ENCODE measurements at regions not wholly inside any gene's neighbourhood (a gene's known extent, or its start where the extent isn't known, plus 50 kb on each side); places are given as distances from the start of the nearest gene placed in this dataset.

GRCh38 chr10:101282947-101283346 lies 53.7 kb upstream of the LBX1 start (continued):
- TF ChIP-seq ZNF280D (CRISPR knock-in tag; IDR thresholded peaks at IDR 0.05) (no peak), ZNF20 (CRISPR knock-in tag; IDR thresholded peaks at IDR 0.05) (no peak), ZNF30 (CRISPR knock-in tag; IDR thresholded peaks at IDR 0.05) (no peak)

DNA sequence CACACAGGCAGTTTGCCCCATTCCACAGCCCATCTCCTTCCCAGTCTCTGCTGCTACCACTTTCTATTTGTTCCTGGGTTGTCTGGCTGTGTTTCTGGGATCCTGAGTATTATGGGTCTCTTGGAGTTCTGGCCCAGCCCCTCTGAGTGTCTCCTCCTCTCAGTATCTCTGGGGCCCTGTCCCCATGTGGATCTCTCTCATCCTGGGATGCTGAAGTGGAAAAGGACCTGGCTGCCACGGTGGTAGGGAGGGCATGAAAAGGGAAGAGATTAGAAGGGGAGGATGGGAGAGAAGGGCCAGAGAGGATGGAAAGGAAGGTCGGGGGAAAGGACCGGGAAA lies 54.5 kb upstream of the LBX1 start:
- no peak for ATAC-seq
- Histone ChIP-seq H3K4me3 (replicated peaks in 1 of 3; ENCODE audit: insufficient read depth in 1 of 3, low read depth in 2 of 3, low read length in 3 of 3) (no peak overlapping the region), H3K36me3 (replicated peaks in 1 of 2; ENCODE audit: control insufficient read depth in 1 of 2, insufficient read depth in 2 of 2, low read length in 2 of 2) (no peaks in the 10 kb centered on the region), H3K9ac (ENCODE audit: insufficient read depth, low read depth, low read length) (no peak overlapping the region), H3K4me2 (ENCODE audit: low read depth, low read length) (no peak overlapping the region), H3K9me3 (ENCODE audit: low read length) (no peaks in the 10 kb centered on the region), H2AFZ (ENCODE audit: low read length) (no peak overlapping the region), H3K79me2 (ENCODE audit: insufficient read depth, low read length) (no peaks in the 10 kb centered on the region), H3K27me3 (ENCODE audit: control insufficient read depth in 1 of 2, insufficient read depth in 2 of 2, low read length in 2 of 2) (peaks cover 13 to 57% of the 10 kb centered on the region in 2 experiments; a peak in 4 of 5 replicates), H3K4me1 (ENCODE audit: insufficient read depth, low read length) (peaks cover 7% of the 10 kb centered on the region), H3K27ac (ENCODE audit: extremely low read length, insufficient read depth, low read length) (no peak overlapping the region), H4K20me1 (ENCODE audit: insufficient read depth, low read length) (no peaks in the 10 kb centered on the region)
- 7% methylated on average over 3 of the region's 3 CpGs for WGBS (ENCODE audit: low lambda C conversion rate)
- in situ Hi-C loops (cut with HindIII; ENCODE audit: extremely low pct_ligation_motif_present, low pct_unique_long_range_greater_than_20kb) (no loop called here), intact Hi-C loops (cut with micrococcal nuclease; ENCODE audit: unreplicated experiment) (no loop called here)
- no peak for DNase-seq (ENCODE audit: low spot score)
- FAIRE-seq: no peak
- CTCF ChIA-PET (ENCODE audit: low intra/inter-chr PET ratio, low total read pairs): no interaction called here
- POLR2A ChIA-PET: no interaction called here
- TF ChIP-seq RFX3 (CRISPR knock-in tag; IDR thresholded peaks at IDR 0.05): no peak
- TF ChIP-seq FOXK2 (IDR thresholded peaks at IDR 0.05): no peak
- no peak for TF ChIP-seq PAF1 (CRISPR knock-in tag; IDR thresholded peaks at IDR 0.05)
- TF ChIP-seq ZGPAT (CRISPR knock-in tag; IDR thresholded peaks at IDR 0.05): no peak
- TF ChIP-seq NCOA1 (CRISPR knock-in tag; IDR thresholded peaks at IDR 0.05): no peak
- no peak for TF ChIP-seq ZNF451 (CRISPR knock-in tag; IDR thresholded peaks at IDR 0.05)
- TF ChIP-seq, protein P1, sequence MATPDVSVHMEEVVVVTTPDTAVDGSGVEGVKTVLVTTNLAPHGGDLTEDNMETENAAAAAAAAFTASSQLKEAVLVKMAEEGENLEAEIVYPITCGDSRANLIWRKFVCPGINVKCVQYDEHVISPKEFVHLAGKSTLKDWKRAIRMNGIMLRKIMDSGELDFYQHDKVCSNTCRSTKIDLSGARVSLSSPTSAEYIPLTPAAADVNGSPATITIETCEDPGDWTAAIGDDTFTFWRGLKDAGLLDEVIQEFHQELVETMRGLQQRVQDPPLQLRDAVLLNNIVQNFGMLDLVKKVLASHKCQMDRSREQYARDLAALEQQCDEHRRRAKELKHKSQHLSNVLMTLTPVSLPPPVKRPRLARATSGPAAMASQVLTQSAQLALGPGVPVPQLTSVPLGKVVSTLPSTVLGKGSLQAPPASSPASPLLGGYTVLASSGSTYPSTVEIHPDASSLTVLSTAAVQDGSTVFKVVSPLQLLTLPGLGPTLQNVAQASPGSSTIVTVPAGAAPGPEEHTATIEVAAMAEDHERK (CRISPR knock-in tag; IDR thresholded peaks at IDR 0.05; ENCODE audit: low read depth): no peak
- no peak for TF ChIP-seq ZNF101 (CRISPR knock-in tag; IDR thresholded peaks at IDR 0.05; ENCODE audit: borderline replicate concordance, low read depth)
- TF ChIP-seq ZNF678 (CRISPR knock-in tag; IDR thresholded peaks at IDR 0.05): no peak
- no peak for TF ChIP-seq EED (CRISPR knock-in tag; IDR thresholded peaks at IDR 0.05)
- TF ChIP-seq, protein P2, sequence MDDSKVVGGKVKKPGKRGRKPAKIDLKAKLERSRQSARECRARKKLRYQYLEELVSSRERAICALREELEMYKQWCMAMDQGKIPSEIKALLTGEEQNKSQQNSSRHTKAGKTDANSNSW (CRISPR knock-in tag; IDR thresholded peaks at IDR 0.05; ENCODE audit: borderline replicate concordance): no peak
- TF ChIP-seq, protein P3, sequence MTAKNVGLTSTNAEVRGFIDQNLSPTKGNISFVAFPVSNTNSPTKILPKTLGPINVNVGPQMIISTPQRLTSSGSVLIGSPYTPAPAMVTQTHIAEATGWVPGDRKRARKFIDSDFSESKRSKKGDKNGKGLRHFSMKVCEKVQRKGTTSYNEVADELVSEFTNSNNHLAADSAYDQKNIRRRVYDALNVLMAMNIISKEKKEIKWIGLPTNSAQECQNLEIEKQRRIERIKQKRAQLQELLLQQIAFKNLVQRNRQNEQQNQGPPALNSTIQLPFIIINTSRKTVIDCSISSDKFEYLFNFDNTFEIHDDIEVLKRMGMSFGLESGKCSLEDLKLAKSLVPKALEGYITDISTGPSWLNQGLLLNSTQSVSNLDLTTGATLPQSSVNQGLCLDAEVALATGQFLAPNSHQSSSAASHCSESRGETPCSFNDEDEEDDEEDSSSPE (CRISPR knock-in tag; IDR thresholded peaks at IDR 0.05): no peak
- TF ChIP-seq SMARCC2 (IDR thresholded peaks at IDR 0.05): no peak
- no peak for TF ChIP-seq ZNF773 (CRISPR knock-in tag; IDR thresholded peaks at IDR 0.05; ENCODE audit: borderline replicate concordance)
- TF ChIP-seq ZFP82 (CRISPR knock-in tag; IDR thresholded peaks at IDR 0.05; ENCODE audit: borderline replicate concordance): no peak
- TF ChIP-seq HDAC2 (CRISPR knock-in tag; IDR thresholded peaks at IDR 0.05): no peak
- no TSS peak for BruUV-seq (replicated peaks)

Data from HepG2 (cell line).